ENCODE measurements at regions not wholly inside any gene's neighbourhood (a gene's known extent, or its start where the extent isn't known, plus 50 kb on each side); places are given as distances from the start of the nearest gene placed in this dataset.

DNA sequence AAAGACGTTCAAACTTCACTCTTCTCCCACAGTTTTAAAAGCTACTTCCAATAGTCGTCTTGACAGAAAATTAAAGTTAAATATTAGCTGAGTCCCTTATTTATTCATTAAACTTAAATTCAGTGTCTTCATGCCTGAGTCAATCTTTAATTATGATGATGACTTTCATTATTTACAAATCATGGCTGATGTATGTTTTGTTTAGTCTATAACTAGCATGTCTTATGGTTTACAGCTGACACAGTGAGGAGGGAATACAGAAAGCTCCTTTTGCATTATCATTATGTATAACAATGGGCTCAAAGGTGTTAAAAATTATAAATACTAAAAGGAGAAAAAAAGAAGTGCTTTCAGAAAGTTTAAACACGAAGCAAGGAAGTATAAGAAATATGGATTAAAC is 1333.1 kb downstream of the CDH8 start:
- TF ChIP-seq, protein P1, sequence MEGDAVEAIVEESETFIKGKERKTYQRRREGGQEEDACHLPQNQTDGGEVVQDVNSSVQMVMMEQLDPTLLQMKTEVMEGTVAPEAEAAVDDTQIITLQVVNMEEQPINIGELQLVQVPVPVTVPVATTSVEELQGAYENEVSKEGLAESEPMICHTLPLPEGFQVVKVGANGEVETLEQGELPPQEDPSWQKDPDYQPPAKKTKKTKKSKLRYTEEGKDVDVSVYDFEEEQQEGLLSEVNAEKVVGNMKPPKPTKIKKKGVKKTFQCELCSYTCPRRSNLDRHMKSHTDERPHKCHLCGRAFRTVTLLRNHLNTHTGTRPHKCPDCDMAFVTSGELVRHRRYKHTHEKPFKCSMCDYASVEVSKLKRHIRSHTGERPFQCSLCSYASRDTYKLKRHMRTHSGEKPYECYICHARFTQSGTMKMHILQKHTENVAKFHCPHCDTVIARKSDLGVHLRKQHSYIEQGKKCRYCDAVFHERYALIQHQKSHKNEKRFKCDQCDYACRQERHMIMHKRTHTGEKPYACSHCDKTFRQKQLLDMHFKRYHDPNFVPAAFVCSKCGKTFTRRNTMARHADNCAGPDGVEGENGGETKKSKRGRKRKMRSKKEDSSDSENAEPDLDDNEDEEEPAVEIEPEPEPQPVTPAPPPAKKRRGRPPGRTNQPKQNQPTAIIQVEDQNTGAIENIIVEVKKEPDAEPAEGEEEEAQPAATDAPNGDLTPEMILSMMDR (IDR thresholded peaks at IDR 0.05), result no peak
- TF ChIP-seq POLR2A (IDR thresholded peaks at IDR 0.05), result no peak

Data from uterus (tissue), 2 donors.